HG03457 (cell line): ENCODE measurements at regions not wholly inside any gene's neighbourhood (a gene's known extent, or its start where the extent isn't known, plus 50 kb on each side); places are given as distances from the start of the nearest gene placed in this dataset.
"Not testable (repeated sequence)": the region's sequence is repeated elsewhere in the genome, so short reads cannot be mapped to it uniquely, and the experiment has no call there.

Experiments
- ATAC-seq: cut with Tn5 transposase; IDR thresholded peaks from one replicate; pipeline ENCODE4 v1.9.1; 2021; ENCODE audit warnings: moderate number of reproducible peaks; ENCODE audit not compliant: unreplicated experiment

GRCh38 chr12:102669056-102669455, 188.7 kb upstream of the IGF1 start:
- ATAC-seq = no peak

GRCh38 chr12:102666176-102666575, 185.8 kb upstream of the IGF1 start:
- not testable (repeated sequence) for ATAC-seq

- ATAC-seq = no peak
Measured at GRCh38 chr12:102659200-102659911, 179.0 kb upstream of the IGF1 start.

GRCh38 chr12:102653406-102653805, 173.0 kb upstream of the IGF1 start:
- no peak for ATAC-seq

GRCh38 chr12:102652645-102653313, 172.4 kb upstream of the IGF1 start:
- no peak for ATAC-seq

- ATAC-seq = no peak
Measured at GRCh38 chr12:102645968-102646367, 165.6 kb upstream of the IGF1 start.

- ATAC-seq = no peak
Measured at GRCh38 chr12:102643879-102644575, 163.7 kb upstream of the IGF1 start.

GRCh38 chr12:102642199-102642598, 161.8 kb upstream of the IGF1 start:
- no peak for ATAC-seq

GRCh38 chr12:102640658-102641057, 160.3 kb upstream of the IGF1 start:
- not testable (repeated sequence) for ATAC-seq

GRCh38 chr12:102638777-102639176, 158.4 kb upstream of the IGF1 start:
- no peak for ATAC-seq

- ATAC-seq = no peak
Measured at GRCh38 chr12:102633981-102634605, 153.7 kb upstream of the IGF1 start.

GRCh38 chr12:102631274-102631673, 150.9 kb upstream of the IGF1 start:
- ATAC-seq = no peak

GRCh38 chr12:102629262-102629888, 149.0 kb upstream of the IGF1 start:
- no peak for ATAC-seq

- no peak for ATAC-seq
Measured at GRCh38 chr12:102625819-102626218, 145.5 kb upstream of the IGF1 start.

- no peak for ATAC-seq
Measured at GRCh38 chr12:102622618-102623017, 142.3 kb upstream of the IGF1 start.

- no peak for ATAC-seq
Measured at GRCh38 chr12:102618197-102618877, 138.0 kb upstream of the IGF1 start.

- no peak for ATAC-seq
Measured at GRCh38 chr12:102616692-102617091, 136.3 kb upstream of the IGF1 start.

- no peak for ATAC-seq
Measured at GRCh38 chr12:102611995-102612394, 131.6 kb upstream of the IGF1 start.

GRCh38 chr12:102609996-102610395, 129.6 kb upstream of the IGF1 start:
- ATAC-seq = no peak

- no peak for ATAC-seq
Measured at GRCh38 chr12:102603021-102603420, 122.7 kb upstream of the IGF1 start.
